HG03469 (cell line): ENCODE measurements at regions not wholly inside any gene's neighbourhood (a gene's known extent, or its start where the extent isn't known, plus 50 kb on each side); places are given as distances from the start of the nearest gene placed in this dataset.

ENCODE experiments used
- ATAC-seq: cut with Tn5 transposase; IDR thresholded peaks from one replicate; pipeline ENCODE4 v1.9.1; 2021; ENCODE audit warnings: mild to moderate bottlenecking, moderate library complexity, moderate number of reproducible peaks; ENCODE audit not compliant: unreplicated experiment

DNA sequence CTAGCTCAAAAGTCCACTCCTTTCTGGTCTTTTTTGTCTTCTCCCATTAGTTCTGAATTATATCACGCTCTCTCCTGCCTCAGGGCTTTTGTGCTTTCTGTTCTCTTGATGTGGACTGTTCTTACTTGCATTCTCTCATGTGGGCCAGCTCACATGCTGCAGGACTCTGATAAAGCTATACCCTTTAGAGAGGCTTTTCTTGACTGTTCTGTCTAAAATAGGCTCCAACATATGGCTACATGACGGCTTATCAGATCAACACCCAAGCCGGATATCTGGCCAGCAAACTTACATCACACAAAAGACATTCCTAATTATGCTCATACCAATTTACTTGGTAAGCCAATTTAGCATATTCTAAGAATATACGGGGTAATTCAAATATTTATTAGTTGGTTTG is 1494.5 kb downstream of the TECRL start:
- ATAC-seq = no peak

DNA sequence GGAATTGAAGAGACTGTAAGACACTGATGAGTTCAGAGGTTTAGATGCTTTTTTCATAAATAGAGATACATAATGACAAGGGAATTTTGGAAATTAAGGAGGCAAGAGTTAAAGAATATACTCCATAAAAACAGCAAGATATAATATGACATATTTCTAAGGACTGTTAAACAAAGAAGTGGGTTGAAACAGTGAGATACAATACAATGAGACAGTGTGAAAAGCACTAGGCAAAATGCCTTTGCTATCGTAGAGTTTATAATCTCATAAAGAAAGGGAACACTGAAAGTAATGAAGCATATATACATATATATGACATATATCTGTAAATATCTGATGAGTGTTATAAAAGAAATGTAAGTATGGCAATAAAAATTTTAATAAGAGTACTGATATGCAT is 1496.2 kb downstream of the TECRL start:
- no peak for ATAC-seq

DNA sequence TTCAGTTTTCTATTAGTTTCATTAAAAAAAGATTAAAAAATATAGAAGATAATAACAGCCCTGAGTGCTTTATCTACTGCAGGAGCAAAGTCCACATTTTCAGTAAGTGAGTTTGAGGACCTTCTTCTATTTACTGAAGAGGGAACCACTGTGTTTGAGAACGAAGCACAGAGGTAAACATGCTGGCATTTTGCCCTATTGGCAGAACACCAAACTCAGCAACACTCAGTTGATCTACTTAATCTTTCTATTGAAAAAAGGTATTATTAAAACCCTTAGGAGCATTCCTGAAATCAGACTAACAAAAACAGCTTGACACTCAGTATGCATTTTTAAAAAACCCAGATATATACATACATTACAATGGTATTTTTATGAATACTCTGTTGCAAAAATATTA is 1496.7 kb downstream of the TECRL start:
- ATAC-seq = no peak

DNA sequence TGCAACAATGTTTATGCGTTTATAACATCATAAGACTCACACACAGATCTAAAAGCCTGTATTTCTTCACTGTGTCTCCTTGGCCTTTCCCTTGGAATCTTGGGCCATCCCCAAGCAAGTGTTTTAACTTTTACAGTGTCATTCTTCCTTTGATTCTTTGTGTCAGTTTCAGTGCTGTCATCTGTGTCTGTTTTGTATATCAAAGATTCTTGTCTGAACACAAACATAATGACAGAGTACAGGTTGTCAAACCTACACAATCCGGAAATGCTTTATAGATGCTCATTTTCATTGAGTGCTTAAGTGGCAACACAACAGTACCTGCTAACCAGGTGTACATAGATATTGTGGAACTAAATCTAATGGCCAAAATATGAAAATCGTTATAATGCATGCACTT is 1500.0 kb downstream of the TECRL start:
- no peak for ATAC-seq

DNA sequence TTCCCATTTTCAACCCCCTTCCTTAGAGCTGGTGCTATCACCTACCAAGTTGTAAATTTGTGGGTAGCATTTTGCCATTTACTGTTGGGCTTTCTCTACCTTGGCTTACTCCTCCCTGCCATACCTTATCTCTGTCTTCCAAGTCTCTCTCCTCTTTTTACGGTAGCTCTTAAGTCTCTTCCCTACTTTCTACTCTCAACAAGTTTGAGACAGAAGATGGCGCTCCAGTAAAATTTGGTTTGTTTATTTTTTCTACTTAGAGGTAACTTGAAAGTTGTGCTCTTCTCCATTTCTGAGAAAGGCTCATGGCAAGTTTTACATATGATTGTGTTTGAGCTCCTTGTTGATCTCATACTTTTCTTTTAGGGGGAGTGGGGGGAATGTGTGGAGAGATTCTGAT is 1508.1 kb downstream of the TECRL start:
- no peak for ATAC-seq

DNA sequence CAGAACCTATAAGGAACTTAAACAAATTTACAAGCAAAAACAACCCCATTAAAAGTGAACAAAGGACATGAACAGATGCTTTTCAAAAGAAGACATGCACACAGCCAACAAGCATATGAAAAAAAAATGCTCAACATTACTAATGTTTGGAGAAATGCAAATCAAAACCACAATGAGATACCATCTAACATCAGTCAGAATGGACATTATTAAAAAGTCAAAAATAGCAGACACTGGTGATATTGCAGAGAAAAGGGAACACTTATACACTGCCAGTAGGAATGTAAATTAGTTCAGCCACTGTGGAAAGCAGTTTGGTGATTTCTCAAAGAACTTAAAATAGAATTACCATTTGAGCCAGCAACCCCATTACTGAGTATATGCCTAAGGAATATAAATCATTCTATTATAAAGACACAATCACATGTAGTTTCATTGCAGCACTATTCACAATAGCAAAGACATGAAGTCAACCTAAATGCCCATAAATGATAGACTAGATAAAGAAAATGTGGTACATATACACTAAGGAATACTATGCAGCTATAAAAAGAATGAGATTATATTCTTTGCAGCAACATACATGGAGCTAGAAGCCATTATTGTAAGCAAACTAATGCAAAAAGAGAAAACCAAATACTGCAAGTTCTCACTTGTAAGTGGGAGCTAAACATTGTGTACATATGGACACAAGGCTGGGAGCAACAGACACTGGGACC is 1509.4 kb downstream of the TECRL start:
- no peak for ATAC-seq

DNA sequence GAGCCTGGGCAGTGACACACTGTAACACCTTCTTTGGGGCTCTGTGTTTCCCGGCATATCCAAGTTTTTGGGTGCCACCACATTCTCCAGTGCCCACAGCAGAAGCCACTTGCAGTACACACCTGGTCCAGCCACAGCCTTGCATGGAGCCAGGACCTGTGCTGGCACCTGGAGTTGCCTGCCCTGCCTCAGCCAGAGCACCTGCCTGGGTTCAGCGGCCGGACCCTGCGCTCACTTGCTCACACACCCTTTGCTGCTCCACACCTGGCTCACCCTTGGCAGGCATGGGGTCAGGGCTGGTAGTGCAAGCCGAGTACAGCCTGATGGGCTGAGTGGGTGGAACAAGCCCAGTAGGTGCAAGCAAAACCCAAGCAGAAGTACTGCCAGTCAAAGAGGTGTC is 1511.1 kb downstream of the TECRL start:
- no peak for ATAC-seq

DNA sequence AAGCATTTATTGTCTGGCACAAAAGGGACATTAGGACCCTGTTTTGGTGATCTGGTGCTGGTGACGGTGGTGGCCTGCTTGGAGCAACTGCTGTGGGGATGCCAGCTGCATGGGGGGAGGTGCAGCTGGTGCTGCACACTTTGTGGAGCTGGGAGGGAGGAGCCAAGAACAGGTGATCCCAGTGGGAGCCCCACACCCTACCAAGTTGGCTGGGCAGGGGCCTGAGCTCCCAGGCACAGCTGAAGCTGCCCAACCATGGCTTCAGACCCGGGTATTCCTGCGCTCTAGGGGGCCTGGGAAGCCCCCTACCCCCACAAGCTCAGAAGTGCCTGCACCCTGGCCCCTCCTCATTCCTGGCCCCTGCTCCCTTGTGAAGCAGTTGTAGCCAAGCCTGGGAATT is 1512.5 kb downstream of the TECRL start:
- ATAC-seq = no peak

DNA sequence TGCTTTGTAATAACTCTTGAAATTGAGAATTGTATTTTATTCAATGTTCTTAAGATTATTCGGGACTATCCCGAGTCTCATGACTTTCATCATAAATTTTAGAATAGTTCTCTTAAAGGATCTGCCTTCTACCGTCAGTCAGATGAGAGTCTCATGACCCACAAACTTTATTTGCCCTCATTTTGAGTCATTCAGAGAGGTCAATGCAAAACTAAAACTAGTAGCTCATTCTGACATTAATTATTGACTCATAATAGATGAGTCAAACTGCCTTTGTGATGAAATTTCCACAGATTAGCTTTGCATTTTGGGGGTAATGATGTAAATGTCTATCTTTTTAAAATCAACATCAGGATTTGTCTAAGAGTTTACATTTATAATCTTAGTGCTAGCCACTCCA is 1527.3 kb downstream of the TECRL start:
- ATAC-seq = no peak

DNA sequence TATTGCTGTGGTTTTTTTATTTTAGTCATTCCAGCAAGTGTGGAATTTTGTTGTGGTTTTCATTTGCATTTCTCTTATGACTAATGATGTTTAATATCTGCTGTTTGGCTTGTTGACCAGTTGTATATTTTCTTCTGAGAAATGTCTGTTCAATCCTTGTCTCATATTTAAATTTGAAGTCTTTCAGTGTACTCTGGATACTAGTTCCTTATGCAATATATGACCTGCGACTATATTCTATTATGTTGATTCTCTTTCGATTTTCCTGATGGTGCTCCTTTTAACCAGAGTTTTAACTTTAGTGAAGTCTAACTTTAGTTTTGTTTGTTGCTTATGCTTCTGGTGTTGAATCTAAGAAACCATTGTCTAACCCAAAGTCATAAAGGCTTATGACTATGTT is 1528.0 kb downstream of the TECRL start:
- no peak for ATAC-seq

DNA sequence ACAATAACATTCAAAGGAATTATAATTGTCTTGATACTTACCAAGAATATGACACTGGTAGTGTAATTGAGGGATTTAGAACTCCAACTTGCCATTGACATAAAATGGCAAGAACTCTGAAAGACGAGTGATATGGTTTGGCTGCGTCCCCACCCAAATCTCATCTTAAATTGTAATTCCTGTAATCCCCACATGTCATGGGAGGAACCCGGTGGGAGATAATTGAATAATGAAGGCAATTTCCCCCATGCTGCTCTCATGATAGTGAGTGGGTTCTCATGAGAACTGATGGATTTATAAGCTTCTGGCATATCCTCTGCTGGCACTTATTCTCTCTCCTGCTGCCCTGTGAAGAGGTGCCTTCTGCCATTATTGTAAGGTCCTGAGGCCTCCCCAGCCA is 1536.4 kb downstream of the TECRL start:
- no peak for ATAC-seq

DNA sequence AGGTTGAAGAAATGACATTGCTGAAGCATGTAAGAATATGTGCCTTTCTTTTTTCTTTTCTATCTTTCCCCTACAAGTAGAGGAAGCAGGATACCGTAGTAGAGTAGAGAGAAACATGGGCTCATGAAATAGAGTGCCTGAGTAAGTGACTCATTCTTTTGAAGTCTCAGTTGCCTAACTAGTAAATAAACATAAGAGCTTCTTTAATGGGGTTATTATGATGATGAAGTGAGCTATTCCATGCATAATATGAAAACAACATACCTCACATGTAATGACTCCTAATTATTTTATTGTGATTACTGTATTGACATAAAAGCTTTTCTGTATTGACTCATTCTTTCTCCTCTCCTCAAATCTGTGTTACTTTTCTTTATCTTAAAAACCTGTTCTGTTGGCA is 1538.2 kb downstream of the TECRL start:
- no peak for ATAC-seq

DNA sequence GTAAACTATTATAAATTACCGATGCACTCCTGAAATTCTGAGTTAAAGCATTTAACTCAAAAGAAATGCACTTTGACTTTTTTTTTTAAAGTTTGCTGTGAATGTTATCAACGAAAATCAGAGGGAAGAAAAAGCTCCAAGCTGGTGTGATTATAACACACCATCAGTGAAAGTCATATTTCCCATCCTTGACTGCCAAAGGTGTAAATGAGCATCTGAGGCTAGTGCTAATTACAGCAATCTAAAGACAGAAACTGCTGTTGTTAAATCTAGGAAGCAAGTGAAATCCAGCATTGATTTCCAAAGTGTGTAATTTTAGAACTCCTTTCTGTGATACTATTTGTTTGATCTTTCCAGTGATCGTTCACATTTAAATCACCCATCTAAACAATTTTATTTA is 1538.8 kb downstream of the TECRL start:
- no peak for ATAC-seq

DNA sequence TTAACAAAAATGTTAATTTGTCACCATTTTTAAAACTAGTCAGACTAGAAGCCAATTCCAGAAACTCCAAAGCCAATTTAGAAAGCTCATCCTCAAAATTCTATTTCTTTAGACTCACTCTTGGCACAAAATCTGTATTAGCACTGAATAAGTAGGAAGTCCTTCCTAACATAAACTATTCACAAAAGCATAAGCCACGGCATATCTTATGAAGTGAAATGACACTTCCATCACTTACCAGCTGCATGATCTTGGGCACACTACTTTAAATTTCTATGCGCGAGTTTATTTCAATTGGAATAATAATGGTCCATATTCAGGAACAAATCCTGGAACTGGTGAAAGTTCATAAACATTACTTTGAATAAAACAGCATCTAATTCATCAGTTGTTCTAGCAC is 1544.0 kb downstream of the TECRL start:
- ATAC-seq = no peak

DNA sequence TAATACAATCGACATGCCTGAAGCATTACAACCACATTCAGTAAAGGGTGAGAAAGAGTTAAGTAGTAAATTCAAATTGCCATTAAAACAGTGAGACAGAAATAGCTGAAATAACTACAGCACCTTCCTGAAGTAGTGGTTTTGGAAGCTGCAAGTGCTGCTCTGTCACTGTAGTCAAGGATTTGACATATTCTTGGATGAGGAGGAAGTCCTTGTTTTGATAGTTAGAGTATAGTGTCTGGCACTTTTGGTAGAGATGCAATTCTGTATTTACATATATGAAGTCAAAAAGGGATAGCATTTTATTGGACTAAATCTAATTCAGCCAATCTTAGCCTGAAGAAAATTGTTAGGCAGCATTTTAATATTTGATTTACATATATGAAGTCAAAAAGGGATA is 1559.6 kb downstream of the TECRL start:
- ATAC-seq = no peak

DNA sequence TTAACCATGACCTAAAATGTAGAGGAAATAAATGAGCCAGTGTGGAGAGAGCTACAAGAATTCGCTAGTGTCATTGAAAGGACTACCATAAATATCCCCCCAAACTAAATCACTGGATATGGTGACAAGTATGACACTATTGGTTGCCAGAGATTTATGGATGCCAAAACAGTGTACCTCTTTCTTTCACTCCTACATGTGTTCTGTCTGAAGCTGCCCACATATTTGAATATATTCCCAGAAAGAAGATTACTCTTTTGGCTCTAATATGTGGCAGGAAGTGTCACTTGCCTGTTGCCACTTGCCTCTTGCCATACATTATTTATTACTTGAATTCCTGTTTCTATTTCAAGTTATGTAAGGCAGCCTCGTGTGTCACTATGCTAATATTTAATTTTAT is 1573.6 kb downstream of the TECRL start:
- no peak for ATAC-seq

DNA sequence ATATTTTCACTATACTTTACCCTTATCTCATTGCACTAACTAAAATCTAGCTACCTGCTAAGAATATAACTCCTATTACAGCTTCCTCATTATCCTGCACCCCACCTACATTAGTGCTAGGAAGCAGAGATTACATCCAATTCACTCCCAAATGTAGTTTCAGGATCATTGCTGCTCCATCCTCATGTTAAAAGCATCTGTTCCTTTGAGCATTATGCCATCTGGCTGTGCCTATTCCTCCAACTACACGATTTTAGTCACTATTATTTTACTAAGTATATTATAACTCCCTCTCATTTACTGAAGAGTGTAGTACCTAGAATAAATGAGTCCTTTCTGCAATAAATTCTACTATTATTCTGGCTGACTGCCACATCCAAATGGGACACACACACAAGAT is 1586.9 kb downstream of the TECRL start:
- no peak for ATAC-seq

DNA sequence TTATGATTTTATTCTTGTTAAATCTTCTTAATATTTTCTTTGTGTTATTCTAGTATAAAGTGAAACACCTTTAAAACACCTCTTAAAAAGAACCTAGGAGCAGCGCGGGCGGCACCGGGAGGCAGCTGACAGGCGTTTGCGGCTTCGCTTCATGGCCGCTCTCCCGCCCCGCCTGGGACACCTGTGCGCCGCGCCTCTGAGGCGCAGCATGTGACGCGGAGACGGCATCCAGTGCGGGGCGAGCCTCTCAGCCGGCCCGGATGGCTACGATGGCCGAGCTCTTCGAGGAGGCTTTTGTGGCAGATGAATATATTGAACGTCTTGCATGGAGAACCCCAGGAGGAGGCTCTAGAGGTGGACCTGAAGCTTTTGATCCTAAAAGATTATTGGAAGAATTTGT is 1592.7 kb downstream of the TECRL start:
- ATAC-seq = no peak

DNA sequence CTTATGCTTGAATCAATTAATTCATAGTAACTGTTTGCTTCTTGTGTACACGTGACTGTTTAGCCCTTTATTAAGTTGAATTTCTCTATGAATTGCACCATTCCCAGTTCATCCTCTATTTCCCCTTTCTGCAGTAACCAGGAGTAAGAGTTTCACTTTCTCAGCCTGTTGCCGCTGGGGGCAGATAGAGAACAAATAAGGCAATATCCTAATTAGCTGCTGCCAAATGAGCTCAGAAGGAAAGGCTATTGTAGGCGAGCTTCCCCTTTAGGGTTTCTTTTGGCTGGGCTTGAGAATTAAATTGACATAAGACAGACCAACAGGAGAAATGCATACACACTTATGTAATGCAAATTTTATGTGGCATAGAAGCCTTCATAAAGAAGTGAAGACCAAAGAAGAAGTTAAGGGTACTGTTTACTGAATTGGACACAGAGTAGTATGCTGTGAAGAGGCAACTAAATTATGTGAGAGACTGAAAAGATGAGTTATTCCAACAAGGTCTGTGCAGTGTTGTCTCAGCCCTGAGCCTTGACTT is 1594.7 kb downstream of the TECRL start:
- ATAC-seq = no peak

DNA sequence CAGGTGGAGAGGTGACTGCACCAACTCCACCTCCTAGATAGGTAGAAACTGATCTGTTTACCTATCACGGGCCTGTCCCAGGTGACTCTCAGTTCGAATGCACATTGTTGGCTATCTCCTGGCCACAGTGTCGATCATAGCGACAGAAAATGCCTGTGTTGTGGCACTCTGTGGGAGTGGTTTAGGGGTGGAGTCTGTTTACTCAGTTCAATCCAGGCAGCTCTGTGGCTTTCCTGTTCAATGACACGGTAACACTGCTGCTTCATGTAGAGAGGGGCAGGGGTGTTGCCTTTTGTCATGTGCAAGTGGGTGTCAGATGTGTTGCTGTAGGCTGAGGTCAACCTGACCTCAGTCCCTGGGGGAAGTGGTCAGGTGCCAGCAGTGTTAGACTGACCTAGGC is 1602.4 kb downstream of the TECRL start:
- ATAC-seq = no peak

DNA sequence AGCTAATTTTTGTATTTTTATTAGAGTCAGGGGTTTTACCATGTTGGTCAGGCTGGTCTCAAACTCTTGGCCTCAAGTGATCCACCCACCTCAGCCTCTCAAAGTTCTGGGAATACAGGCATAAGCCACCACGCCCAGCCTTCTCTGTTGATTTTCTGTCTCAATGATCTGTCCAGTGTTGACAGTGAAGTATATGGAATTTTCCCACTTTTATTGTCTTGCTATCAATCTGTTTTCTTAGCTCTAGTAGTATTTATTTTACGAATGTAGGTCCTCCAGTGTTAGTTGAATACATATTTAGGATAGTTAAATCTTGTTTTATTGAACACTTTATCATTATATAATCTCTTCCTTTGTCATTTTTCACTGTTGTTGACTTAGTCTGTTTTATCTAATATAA is 1603.9 kb downstream of the ADGRL3 start:
- ATAC-seq = no peak

DNA sequence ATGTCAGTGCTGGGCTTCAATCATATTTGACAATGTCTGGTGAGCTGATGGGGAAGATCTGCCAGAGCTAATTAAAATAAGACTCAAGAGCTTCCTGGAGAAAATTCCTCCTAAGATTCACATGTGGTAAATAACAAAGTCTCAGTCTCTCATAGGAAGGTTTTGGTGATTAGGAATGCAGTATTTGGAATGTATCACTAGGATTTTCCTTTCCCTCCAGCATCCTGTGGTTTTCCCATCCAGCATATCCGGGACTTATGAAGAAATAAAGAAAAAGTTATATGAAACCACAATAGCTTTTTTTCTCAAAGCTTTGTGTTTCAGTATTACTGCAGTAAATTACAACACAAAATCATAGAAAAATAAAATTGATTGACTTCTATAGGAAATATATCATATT is 1597.1 kb downstream of the ADGRL3 start:
- ATAC-seq = no peak

DNA sequence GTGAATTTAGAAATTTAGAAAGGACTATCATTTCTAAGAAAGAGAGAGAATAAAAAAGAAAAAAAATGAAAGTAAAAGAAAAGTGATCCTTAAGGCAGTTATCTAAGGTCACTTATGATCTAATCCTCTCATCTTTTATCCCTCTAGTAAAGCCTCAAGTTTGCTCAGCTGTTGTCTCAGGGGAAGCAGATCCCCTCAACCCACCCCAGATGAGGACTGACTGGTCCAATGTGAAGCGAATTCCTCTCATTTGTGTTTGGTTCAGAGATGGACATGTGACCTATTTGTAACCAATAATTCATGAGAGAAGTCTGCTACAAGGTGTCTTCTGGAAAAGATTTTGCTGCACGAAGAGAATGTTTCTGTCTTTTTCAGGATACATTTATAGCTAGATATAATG is 1591.3 kb downstream of the ADGRL3 start:
- no peak for ATAC-seq
